ENCODE measurements at regions not wholly inside any gene's neighbourhood (a gene's known extent, or its start where the extent isn't known, plus 50 kb on each side); places are given as distances from the start of the nearest gene placed in this dataset.

GRCh38 chr5:96159043-96159442 lies 197.4 kb upstream of the ELL2 start:
- TF ChIP-seq POLR2A (IDR thresholded peaks at IDR 0.05) (no peak), CTCF (IDR thresholded peaks at IDR 0.05) (no peak)
